Loucy (cell line): ENCODE measurements at regions not wholly inside any gene's neighbourhood (a gene's known extent, or its start where the extent isn't known, plus 50 kb on each side); places are given as distances from the start of the nearest gene placed in this dataset.

Experiments used
- H2AFZ ChIP-seq: fragments of 200-600 bp; sonication (generic); 2 replicates; pipeline ENCODE4 v1.6.0; 2016; ENCODE audit warnings: antibody characterized with exemption, mild to moderate bottlenecking, low read length, moderate library complexity
- H3F3A ChIP-seq: fragments of 200-600 bp; 2 replicates; pipeline ENCODE4 v1.6.0; 2016; ENCODE audit warnings: antibody characterized with exemption, low read depth, mild to moderate bottlenecking
- H3K27me3 ChIP-seq: fragments of 200-600 bp; sonication (generic); 2 replicates; pipeline ENCODE4 v1.6.1; 2014; ENCODE audit warnings: low read length, mild to moderate bottlenecking; ENCODE audit not compliant: insufficient read depth, poor library complexity, severe bottlenecking
- H3K36me3 ChIP-seq: fragments of 200-600 bp; sonication (generic); 2 replicates; pipeline ENCODE4 v1.6.1; 2016; ENCODE audit warnings: low read length; ENCODE audit not compliant: insufficient read depth
- H3K4me1 ChIP-seq: fragments of 200-600 bp; sonication (generic); 2 replicates; pipeline ENCODE4 v1.5.1; 2014; ENCODE audit warnings: low read length, mild to moderate bottlenecking; ENCODE audit not compliant: insufficient read depth, poor library complexity, severe bottlenecking
- H3K4me2 ChIP-seq: fragments of 200-600 bp; sonication (generic); 2 replicates; pipeline ENCODE4 v1.6.0; 2014; ENCODE audit warnings: antibody characterized with exemption, low read length, low read depth, mild to moderate bottlenecking; ENCODE audit not compliant: poor library complexity, severe bottlenecking
- H3K4me3 ChIP-seq: fragments of 200-600 bp; sonication (generic); 2 replicates; pipeline ENCODE4 v1.5.1; 2014; ENCODE audit warnings: low read length, mild to moderate bottlenecking, mixed read lengths; ENCODE audit not compliant: poor library complexity, severe bottlenecking
- H3K79me2 ChIP-seq: fragments of 200-600 bp; sonication (generic); 2 replicates; pipeline ENCODE4 v1.6.1; 2014; ENCODE audit warnings: low read length; ENCODE audit not compliant: insufficient read depth
- H3K9ac ChIP-seq: fragments of 200-600 bp; sonication (generic); 2 replicates; pipeline ENCODE4 v1.6.0; 2014; ENCODE audit warnings: mild to moderate bottlenecking, low read depth, low read length, moderate library complexity; ENCODE audit not compliant: poor library complexity, severe bottlenecking
- H3K9me2 ChIP-seq: fragments of 200-600 bp; sonication (generic); replicated peaks from 2 replicates; pipeline ENCODE4 v1.6.1; 2016; ENCODE audit warnings: low read depth, low read length, mixed read lengths
- H3K9me3 ChIP-seq: fragments of 200-600 bp; sonication (generic); 2 replicates; pipeline ENCODE4 v1.6.1; 2014; ENCODE audit warnings: mild to moderate bottlenecking, antibody characterized with exemption, low read length, low read depth; ENCODE audit not compliant: insufficient read depth
- H4K20me1 ChIP-seq: fragments of 200-600 bp; sonication (generic); 2 replicates; pipeline ENCODE4 v1.6.0; 2014; ENCODE audit warnings: antibody characterized with exemption, low read length, mild to moderate bottlenecking; ENCODE audit not compliant: insufficient read depth, poor library complexity, severe bottlenecking
- CTCF ChIP-seq: fragments of 200-600 bp; sonication (generic); conservative IDR thresholded peaks from 2 replicates; pipeline ENCODE4 v1.5.1; 2014; ENCODE audit warnings: mild to moderate bottlenecking, antibody characterized with exemption, low read length
- EZH2phosphoT487 ChIP-seq: fragments of 200-600 bp; IDR thresholded peaks from 2 replicates; pipeline ENCODE4 v1.6.1; 2018; ENCODE audit warnings: antibody characterized with exemption, mild to moderate bottlenecking, moderate library complexity, borderline replicate concordance

- Histone ChIP-seq H2AFZ (no peak overlapping the region), H3K9ac (no peak overlapping the region), H3K4me3 (no peak overlapping the region), H4K20me1 (no peaks in the 10 kb centered on the region), H3K36me3 (no peaks in the 10 kb centered on the region), H3F3A (no peaks in the 10 kb centered on the region), H3K9me2 (no peaks in the 10 kb centered on the region), H3K9me3 (no peaks in the 10 kb centered on the region), H3K27me3 (no peaks in the 10 kb centered on the region), H3K4me2 (no peak overlapping the region), H3K79me2 (no peaks in the 10 kb centered on the region), H3K4me1 (no peaks in the 10 kb centered on the region)
- TF ChIP-seq EZH2phosphoT487 (no peak), CTCF (no peak)
These were observed 54.6 kb upstream of the ACVR1 start for GRCh38 chr2:157930728-157931127.

GRCh38 chr2:157929871-157930667 is 53.9 kb upstream of the ACVR1 start:
- TF ChIP-seq CTCF (no peak), EZH2phosphoT487 (no peak)
- Histone ChIP-seq H3K36me3 (no peaks in the 10 kb centered on the region), H2AFZ (no peak overlapping the region), H3K9me2 (no peaks in the 10 kb centered on the region), H3K79me2 (no peaks in the 10 kb centered on the region), H3K9ac (no peak overlapping the region), H3K9me3 (no peaks in the 10 kb centered on the region), H3K4me2 (no peak overlapping the region), H3F3A (no peaks in the 10 kb centered on the region), H4K20me1 (no peaks in the 10 kb centered on the region), H3K27me3 (no peaks in the 10 kb centered on the region), H3K4me3 (no peak overlapping the region), H3K4me1 (no peaks in the 10 kb centered on the region)

- no peak overlapping the region for H3K4me3 ChIP-seq
- no peaks in the 10 kb centered on the region for H3K27me3 ChIP-seq
- TF ChIP-seq EZH2phosphoT487 (no peak), CTCF (no peak)
- H3K79me2 ChIP-seq, result no peaks in the 10 kb centered on the region
- H3K9ac ChIP-seq, result no peak overlapping the region
- no peak overlapping the region for H2AFZ ChIP-seq
- no peaks in the 10 kb centered on the region for H3K36me3 ChIP-seq
- H3F3A ChIP-seq, result no peaks in the 10 kb centered on the region
- H4K20me1 ChIP-seq, result no peaks in the 10 kb centered on the region
- H3K9me2 ChIP-seq, result no peaks in the 10 kb centered on the region
- no peaks in the 10 kb centered on the region for H3K4me1 ChIP-seq
- H3K4me2 ChIP-seq, result no peak overlapping the region
- no peaks in the 10 kb centered on the region for H3K9me3 ChIP-seq
These were observed 52.2 kb upstream of the ACVR1 start for GRCh38 chr2:157928372-157928771.
